Hindlimb muscle (tissue), 1 donor: ENCODE measurements at regions not wholly inside any gene's neighbourhood (a gene's known extent, or its start where the extent isn't known, plus 50 kb on each side); places are given as distances from the start of the nearest gene placed in this dataset.
"Not testable (repeated sequence)": the region's sequence is repeated elsewhere in the genome, so short reads cannot be mapped to it uniquely, and the experiment has no call there.

ENCODE experiments used
- DNase-seq: peaks from one replicate; pipeline ENCODE4 v3.0.0-alpha.2; 2013

- no peak for DNase-seq
These were observed 90.1 kb upstream of the ABCC4 start for GRCh38 chr13:95391362-95391761.

- DNase-seq = no peak
These were observed 90.5 kb upstream of the ABCC4 start for GRCh38 chr13:95391785-95392184.

- DNase-seq = no peak
These were observed 91.3 kb upstream of the ABCC4 start for GRCh38 chr13:95392597-95392996.

- no peak for DNase-seq
These were observed 102.3 kb upstream of the ABCC4 start for GRCh38 chr13:95403349-95404140.

DNA sequence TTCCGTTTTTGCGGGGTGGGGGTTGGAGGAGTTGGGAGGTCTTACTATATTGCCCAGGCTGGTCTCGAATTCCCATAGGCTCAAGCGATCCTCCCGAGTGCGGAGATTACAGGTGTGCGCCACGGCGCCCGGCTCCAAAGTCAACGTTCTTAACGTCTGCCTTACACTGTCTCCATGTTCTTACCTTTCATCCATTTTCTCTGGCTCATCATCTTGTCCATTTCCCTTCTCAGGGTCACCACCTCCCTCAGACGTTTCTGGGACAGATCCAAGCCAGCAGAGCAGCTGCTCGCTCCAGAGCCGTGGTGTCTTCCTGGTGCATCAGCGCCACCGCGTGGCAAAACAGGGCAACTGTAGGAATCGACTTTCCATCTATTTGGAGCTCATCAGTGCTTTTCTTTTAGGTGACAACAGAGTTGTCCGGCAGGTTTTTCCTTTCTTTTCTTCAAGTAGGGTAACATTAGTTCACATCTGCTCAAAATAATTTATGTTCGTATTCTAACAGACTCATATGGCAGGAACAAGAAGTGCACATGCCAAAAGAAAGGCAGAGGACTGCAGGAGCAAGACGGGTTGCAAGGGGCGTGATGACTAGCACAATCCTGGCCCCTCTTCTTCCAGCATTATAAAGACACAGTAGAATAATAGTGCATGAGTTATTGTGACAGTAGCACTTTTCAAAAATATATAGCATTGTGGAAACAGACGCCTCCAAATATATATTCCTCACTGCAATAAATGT, 103.1 kb upstream of the ABCC4 start:
- peak; percentile 81 for DNase-seq

DNA sequence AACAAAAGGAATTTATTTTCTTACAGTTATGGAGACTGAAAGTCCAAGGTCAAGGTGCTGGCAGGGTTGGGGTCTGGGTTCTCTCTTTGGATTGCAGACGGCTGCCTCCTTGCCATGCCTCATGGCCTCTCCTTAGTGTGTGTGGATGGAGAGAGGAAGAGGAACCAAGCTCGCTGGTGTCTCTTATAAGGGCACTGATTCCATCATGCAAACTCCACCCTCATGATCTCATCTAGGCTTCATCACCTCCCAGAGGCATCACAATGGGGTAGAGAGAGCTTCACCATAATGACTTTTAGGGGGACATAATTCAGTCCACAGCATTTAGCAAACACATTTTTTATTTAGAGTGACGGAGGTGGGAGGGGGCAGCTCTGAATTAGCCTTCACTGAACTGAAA, 104.9 kb upstream of the ABCC4 start:
- DNase-seq = no peak

DNA sequence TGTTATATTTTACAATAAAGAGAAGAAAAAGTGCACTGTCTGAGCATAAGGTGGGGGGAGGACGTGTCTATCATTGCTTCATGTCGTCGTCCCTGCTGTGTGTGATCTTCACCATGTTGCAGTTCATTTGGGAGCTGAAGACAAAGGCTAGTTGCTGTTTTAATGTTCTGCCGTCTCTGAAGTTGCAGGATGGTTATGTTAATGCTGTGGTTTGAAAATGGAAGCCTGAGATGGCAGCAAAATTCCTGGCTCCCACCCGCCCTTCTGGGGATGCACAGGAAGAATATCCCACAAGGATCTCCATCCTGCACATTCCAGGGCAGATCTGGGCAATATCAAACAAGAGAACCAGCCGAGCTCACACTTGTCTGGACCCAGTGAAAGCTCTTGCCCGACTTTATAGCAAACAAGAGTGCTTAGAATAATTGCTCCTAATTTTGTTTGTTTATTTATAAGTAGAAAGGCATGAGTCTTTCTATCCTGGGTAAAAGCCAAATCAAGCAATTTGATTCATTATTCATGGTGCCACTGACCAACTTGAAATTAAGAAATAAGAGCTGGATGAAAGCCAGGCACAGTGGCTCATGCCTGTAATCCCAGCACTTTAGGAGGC, 110.3 kb upstream of the ABCC4 start:
- no peak for DNase-seq

DNA sequence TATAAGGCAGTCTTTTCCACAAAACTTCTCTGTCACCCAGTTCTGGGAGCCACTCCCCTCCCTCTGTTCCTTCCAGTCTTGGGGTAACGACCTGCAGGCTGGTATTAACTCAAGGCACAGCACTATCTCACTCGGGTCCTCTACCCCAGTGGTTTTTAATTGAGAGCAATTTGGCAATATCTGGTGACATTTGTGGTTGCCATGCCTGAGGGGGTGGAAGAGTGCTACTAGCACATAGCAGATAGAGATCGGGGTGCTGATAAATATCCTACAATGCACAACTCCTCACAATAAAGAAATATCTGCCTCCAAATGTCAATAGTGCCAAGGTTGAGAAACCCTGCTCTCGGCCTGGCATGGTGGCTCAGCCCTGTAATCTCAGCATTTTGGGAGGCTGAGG, 117.7 kb upstream of the ABCC4 start:
- no peak for DNase-seq

DNA sequence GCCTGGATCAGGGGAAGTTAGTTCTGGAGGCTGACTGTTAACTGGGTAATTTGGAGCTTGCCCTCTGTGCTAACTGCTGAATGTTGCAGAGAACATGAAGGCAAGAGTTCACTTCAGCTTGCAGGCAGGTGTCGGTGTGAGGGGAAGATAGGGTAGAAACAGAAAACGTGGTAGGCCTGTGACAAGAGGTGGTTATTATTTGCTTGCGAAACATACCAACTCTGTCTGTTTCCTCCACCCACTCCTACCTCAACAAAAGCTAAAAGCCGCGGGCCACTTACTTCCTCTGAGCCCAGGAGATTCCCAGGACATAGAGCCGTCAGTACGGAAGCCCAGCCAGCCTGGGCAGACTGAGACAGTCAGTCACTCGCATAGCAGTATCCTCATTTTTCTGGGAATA, 119.2 kb upstream of the ABCC4 start:
- no peak for DNase-seq

- DNase-seq = no peak
These were observed 125.4 kb upstream of the ABCC4 start for GRCh38 chr13:95426631-95427030.

GRCh38 chr13:95430525-95430924, 122.0 kb upstream of the CLDN10 start:
- not testable (repeated sequence) for DNase-seq

DNA sequence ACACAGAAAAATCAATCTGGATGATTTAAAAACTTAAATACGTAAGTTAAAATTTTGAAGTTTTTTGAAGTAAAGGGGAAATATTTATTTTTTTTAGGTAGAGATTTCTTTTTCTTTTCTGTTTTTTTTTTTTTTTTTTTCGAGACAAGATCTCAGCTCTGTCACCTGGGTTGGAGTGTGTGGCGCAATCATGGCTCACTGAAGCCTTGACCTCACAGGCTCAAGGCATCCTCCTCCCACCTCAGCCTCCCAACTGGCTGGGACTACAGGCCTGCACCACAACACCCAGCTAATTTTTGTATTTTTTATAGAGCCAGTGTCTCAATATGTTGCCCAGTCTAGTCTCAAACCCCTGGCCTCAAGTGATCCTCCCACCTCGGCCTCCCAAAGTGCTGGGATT, 120.4 kb upstream of the CLDN10 start:
- no peak for DNase-seq

- DNase-seq = no peak
These were observed 119.0 kb upstream of the CLDN10 start for GRCh38 chr13:95433537-95433936.

DNA sequence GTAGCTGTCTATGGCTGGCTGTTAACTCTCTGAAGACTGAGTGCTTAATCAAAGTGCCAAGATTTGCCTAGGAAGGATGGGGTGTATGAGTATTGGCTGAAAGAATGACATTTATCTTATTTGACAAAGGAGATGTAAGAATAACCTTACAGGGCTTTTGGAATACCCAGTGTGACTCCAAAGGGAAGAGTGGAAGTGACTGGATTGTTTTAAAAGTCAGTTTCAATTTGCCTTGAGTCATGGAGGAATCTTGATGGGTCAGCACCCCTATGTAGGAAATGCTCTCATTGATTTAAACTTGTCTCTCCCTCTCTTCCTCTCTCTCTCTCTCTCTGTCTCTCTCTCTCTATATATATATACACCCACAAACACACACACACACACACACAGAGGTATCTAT, 118.4 kb upstream of the CLDN10 start:
- DNase-seq = no peak

- DNase-seq = no peak
These were observed 115.0 kb upstream of the CLDN10 start for GRCh38 chr13:95437561-95437960.

DNA sequence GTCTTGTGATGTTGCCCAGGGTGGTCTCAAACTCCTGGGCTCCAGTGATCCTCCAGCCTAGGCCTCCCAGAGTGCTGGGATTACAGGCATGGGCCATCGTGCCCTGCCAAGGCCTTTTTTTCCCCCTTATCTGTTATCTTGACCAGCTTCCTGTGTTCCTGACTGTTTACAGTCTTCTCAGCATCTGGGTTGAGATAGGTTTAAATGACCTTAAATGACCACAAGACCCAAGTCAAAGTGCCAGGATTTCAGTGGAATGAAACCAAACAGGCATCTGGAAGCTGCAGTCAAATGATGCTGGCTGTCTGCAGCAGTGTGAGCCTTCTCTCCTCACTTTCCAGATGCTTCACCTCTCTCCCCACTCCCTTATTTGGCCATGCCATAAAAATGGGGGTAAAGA, 114.2 kb upstream of the CLDN10 start:
- no peak for DNase-seq

DNA sequence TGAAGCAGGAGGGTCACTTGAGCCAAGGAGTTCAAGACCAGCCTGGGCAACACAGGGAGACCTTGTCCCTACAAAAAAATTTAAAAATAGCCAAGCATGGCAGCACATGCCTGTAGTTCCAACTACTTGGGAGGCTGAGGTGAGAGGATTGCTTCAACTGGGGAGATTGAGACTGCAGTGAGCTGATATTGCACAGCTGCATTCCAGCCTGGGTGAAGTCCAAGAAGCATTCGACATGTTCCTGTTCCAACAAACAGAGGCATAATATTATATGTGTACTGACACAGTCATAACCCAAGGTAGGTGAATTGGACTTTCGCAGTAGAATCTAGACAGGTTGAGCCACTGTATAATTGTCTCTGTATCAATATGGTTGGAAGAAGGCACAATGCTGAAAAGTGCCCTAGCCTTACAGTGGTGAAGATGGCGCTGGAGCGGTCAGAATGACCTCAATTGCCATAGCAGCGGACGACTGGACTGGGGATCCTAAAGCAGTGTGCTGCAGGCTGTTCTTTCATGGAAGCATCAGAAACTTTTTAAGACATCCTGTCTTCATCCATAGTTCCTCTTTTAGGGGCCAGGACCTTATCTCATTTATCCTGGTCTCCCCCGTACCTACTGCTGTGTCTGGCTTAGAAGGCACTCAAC, 112.0 kb upstream of the CLDN10 start:
- DNase-seq = no peak

DNA sequence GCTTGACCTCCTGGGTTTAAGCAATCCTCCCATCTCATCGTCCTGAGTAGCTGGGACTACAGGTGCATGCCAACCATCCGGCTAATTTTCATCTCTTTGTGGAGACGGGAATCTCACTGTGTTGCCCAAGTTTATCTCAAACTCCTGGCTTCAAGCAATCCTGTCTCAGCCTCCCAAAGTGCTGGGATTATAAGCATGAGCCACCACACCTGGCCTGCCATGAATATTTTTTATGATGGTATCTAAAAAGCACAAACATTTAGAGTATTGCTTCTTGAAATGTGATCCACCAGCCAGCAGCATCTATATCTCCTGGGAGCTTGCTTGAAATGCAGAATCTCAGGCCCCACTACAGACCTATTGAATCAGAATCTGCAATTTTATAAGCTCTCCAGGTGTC, 111.2 kb upstream of the CLDN10 start:
- no peak for DNase-seq

DNA sequence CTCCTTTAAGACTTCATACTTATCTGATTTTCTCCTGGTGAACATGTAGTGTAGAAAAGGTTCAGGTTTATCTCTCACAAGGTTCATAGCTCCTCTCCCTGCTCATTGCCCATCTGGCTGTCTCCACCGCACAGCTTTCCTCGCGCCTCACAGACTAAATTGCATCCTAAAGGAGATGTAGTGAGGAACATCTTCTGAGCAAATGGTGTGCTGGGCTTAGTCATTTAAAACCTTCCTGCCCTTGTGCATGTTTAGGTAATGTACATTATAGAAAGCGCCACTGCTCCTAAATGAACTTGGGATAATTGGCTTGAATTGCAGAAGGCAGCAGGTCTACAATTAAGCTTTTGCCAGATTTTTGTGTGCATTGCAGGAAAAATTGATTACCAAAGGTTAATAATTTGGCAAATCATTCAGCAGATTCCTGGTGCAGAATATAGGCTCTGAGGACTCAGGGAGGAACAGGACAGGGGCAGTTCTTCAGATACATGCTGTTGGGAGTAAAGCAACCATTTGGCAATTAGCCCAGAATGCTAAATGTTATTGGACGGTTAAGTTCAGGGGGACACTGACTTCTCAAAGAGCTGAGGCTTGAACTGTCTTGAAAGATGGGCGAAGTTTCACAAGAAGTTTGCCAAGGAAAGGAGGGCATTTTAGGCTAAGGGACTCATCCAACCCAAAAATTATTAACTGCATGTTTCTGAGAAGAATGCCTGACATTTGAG, 108.4 kb upstream of the CLDN10 start:
- DNase-seq = no peak

DNA sequence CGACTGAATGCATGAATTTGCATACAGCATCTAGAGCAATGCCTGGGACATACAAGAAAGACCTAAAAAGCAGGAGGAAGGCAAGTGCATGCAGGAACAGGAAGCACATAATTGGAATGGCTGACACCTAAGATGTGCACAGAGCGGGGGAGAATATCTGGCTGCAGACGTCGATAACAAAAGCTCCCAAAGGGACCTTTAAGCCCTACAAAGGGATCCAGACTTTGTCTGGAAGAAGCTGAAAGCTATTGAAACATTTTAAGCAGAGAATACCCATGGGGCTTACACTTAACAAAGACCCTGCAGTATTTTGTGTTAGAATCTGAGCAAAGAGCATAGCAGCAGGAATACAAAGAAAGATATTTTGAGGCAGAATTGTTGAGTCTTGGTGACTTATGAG, 107.4 kb upstream of the CLDN10 start:
- DNase-seq = no peak

DNA sequence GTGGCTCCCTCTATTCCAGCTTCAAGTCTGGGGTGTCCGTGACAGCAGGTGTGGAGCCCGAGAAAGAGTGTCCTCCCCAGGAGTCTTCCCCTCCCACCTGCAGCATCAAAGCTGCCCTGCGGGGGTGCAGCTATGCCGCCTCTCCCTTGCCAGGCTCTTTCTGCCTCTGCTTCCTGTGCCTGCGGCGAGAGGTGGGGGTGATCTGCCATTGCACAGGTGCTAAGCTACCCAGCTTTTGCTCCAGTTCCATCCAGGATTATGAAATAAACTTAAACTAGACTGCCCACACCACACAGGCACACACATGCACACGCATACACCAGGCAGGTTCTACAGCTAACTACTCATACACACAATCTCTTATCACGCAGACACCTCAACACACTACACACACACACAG, 104.7 kb upstream of the CLDN10 start:
- DNase-seq = no peak

GRCh38 chr13:95451656-95452055, 100.9 kb upstream of the CLDN10 start:
- DNase-seq = no peak

- no peak for DNase-seq
These were observed 100.1 kb upstream of the CLDN10 start for GRCh38 chr13:95452375-95452774.
